NT2/D1 (cell line): ENCODE measurements at regions not wholly inside any gene's neighbourhood (a gene's known extent, or its start where the extent isn't known, plus 50 kb on each side); places are given as distances from the start of the nearest gene placed in this dataset.
"Not testable (repeated sequence)": the region's sequence is repeated elsewhere in the genome, so short reads cannot be mapped to it uniquely, and the experiment has no call there.

Experiments
- DNase-seq: peaks from one replicate; pipeline ENCODE4 v3.0.0-alpha.2; 2011; ENCODE audit warnings: low read depth, low spot score
- H3K27me3 ChIP-seq: 2 replicates; pipeline ENCODE4 v1.6.0; 2011; ENCODE audit warnings: mild to moderate bottlenecking; ENCODE audit not compliant: insufficient read length, insufficient read depth
- H3K36me3 ChIP-seq: 2 replicates; pipeline ENCODE4 v1.6.1; 2011; ENCODE audit warnings: mild to moderate bottlenecking, low read length, mixed read lengths; ENCODE audit not compliant: insufficient read depth, insufficient read length
- H3K4me1 ChIP-seq: 2 replicates; pipeline ENCODE4 v1.5.1; 2011; ENCODE audit not compliant: insufficient read depth, insufficient read length
- H3K4me3 ChIP-seq: 2 replicates; pipeline ENCODE4 v1.5.1; 2011; ENCODE audit warnings: low read depth; ENCODE audit not compliant: insufficient read length
- H3K9ac ChIP-seq: 2 replicates; pipeline ENCODE4 v1.6.0; 2011; ENCODE audit warnings: low read depth; ENCODE audit not compliant: insufficient read length
- H3K9me3 ChIP-seq: 2 replicates; pipeline ENCODE4 v1.5.1; 2011; ENCODE audit warnings: mild to moderate bottlenecking, low read length; ENCODE audit not compliant: insufficient read depth
- SUZ12 ChIP-seq: IDR thresholded peaks from 2 replicates; pipeline ENCODE4 v1.6.1; 2011; ENCODE audit not compliant: insufficient read length, insufficient read depth; ENCODE audit errors: extremely low read depth
- YY1 ChIP-seq: IDR thresholded peaks from 2 replicates; pipeline ENCODE4 v1.6.1; 2011; ENCODE audit not compliant: insufficient read length, insufficient read depth
- ZNF274 ChIP-seq: IDR thresholded peaks from 2 replicates; pipeline ENCODE4 v1.6.1; 2011; ENCODE audit warnings: mild to moderate bottlenecking, low read depth, low read length

DNA sequence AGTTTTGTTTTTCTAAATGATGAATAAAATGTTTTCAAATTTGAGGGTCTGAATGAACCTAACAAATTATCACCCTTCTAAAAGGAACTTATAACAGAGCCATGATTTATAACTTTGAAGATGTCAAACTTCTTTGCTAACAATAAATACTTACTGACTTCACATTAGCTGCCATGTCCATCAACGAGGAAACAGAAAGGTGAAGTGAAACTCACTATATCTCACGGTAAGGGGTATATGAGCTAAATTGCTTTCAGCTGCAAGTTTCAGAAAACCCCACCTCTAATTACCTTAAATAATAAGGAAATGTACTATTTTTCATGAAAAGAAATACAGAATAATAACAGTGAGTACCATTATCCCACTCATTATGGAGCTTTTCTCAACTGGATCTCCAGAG is 350.8 kb upstream of the NT5C1B start:
- DNase-seq: no peak
- no peaks in the 10 kb centered on the region for H3K36me3 ChIP-seq
- H3K4me1 ChIP-seq: no peaks in the 10 kb centered on the region
- H3K9ac ChIP-seq: no peak overlapping the region
- H3K9me3 ChIP-seq: no peaks in the 10 kb centered on the region
- no peak for TF ChIP-seq YY1
- no peak for TF ChIP-seq ZNF274
- TF ChIP-seq SUZ12: no peak
- H3K4me3 ChIP-seq: no peak overlapping the region
- H3K27me3 ChIP-seq: no peaks in the 10 kb centered on the region

DNA sequence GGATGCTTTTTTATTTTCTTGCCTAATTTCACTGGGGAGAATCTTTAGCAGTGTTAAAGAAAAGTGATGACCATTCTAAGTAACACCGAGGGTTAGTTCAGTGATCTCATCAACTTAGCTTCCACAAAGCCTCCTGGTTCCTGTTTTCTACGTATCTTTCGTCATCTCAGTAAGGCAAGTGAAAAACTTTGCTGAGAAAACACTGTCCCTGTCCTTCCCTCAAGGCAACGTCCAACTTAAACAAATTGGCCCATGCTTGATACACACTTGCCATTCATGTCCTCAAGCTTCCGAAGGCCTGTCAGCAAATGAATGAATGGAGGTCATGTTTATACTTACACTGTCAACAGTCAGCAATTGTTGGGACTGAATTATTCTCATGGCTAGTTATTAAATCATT is 350.4 kb upstream of the NT5C1B start:
- not testable (repeated sequence) for DNase-seq, H3K4me3 ChIP-seq, H3K27me3 ChIP-seq, H3K9me3 ChIP-seq, H3K4me1 ChIP-seq, H3K36me3 ChIP-seq, H3K9ac ChIP-seq

DNA sequence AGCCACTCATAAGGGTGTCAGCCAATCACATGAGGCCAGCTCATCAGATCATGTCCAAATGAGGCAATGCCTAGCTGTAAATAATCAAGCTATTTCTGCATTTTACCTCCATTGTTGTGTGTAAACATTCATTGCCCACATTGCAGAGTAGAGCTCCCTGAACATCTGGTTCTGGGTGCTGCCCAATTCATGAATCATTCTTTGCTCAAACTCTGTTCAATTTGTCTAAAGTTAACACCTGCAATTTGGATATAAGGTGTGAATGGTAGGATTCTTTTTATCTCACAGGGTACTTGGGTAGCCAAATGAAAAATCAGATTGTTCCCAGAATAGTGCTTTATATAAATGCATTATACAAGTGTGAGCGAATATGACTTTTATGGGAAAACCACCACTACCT is 345.5 kb upstream of the NT5C1B start:
- Histone ChIP-seq H3K36me3 (no peaks in the 10 kb centered on the region), H3K9me3 (no peaks in the 10 kb centered on the region), H3K27me3 (no peaks in the 10 kb centered on the region), H3K4me3 (no peak overlapping the region), H3K4me1 (no peaks in the 10 kb centered on the region), H3K9ac (no peak overlapping the region)
- TF ChIP-seq SUZ12 (no peak), YY1 (no peak), ZNF274 (no peak)
- no peak for DNase-seq

DNA sequence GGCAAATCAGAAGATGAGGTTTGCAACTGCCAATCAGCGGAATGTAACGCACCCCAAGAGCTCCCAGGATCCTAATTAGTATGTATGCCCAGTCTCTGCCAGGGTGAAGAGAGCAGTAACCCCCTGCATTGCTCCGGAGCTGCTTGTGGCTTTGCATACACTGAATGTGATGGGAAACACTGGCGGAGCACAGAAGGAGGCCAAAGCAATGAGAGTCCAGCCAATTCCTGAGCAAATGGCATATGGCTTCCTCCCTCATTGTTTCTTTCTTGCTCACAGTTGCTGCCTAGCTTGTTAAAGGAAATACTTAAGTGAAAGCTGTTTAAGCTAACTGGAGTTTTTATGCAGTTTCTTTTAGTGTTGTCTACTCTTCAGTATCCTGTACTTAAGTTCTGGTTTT is 343.5 kb upstream of the NT5C1B start:
- Histone ChIP-seq H3K9me3 (no peaks in the 10 kb centered on the region), H3K9ac (no peak overlapping the region), H3K27me3 (no peaks in the 10 kb centered on the region), H3K36me3 (no peaks in the 10 kb centered on the region), H3K4me1 (no peaks in the 10 kb centered on the region), H3K4me3 (no peak overlapping the region)
- TF ChIP-seq ZNF274 (no peak), SUZ12 (no peak), YY1 (no peak)
- no peak for DNase-seq

DNA sequence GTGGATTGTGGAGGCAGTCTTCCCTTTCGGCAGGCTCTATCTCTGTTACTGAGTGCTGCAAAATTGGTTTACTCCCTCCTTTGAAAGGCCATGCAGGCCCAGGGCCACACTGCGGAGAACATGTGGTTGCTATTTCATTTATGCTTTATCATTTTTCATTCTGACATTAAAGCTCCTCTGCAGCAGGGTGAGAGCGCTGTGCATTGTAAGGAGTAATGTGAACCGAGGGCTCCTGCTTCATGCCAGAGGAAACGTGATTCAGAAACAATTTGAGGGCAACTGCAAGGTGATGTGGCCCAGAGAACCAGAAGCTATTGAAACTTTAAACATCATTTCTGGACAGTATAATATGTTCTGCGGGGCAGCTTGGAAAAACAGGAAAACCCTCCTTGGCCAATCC is 341.6 kb upstream of the NT5C1B start:
- no peak for DNase-seq
- TF ChIP-seq SUZ12 (no peak), YY1 (no peak), ZNF274 (no peak)
- Histone ChIP-seq H3K27me3 (no peaks in the 10 kb centered on the region), H3K9me3 (no peaks in the 10 kb centered on the region), H3K9ac (no peak overlapping the region), H3K36me3 (no peaks in the 10 kb centered on the region), H3K4me3 (no peak overlapping the region), H3K4me1 (no peaks in the 10 kb centered on the region)

DNA sequence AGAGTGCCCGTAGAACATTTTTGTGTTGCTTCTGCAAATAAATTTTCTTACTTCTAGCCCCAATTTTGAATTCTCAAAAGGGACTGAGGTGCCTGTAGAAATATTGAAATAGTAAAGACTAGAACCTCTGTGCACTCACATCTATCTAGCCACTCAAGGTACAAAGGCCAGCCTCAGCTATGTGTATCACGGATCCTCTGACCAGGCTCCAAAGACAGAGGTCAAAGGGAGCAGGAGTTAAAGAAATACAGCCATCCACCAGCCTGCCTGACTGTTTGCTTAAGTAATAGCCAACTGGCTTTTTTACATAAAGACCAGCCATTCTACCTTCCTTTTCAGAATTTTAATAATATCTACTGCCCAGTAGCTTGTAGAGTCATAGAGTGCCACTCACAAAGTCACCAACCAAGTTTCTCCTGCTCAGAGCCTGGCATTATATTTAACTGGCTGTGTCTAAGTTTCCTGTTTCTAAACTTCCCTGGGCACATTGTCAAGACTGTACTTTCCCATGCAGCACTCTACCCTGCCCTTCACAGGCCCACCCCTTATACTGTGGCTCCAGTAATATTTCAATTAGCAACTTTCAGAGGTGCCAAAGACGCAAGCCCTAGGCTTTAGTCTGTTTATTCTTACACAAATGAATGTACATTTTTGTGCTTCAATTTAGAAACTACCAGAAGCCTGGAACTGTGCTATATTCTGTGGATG is 338.3 kb upstream of the NT5C1B start:
- TF ChIP-seq YY1 (no peak), SUZ12 (no peak)
- Histone ChIP-seq H3K27me3 (no peaks in the 10 kb centered on the region), H3K4me1 (no peaks in the 10 kb centered on the region), H3K4me3 (no peak overlapping the region), H3K9me3 (no peaks in the 10 kb centered on the region), H3K9ac (no peak overlapping the region), H3K36me3 (no peaks in the 10 kb centered on the region)
- no peak for DNase-seq

DNA sequence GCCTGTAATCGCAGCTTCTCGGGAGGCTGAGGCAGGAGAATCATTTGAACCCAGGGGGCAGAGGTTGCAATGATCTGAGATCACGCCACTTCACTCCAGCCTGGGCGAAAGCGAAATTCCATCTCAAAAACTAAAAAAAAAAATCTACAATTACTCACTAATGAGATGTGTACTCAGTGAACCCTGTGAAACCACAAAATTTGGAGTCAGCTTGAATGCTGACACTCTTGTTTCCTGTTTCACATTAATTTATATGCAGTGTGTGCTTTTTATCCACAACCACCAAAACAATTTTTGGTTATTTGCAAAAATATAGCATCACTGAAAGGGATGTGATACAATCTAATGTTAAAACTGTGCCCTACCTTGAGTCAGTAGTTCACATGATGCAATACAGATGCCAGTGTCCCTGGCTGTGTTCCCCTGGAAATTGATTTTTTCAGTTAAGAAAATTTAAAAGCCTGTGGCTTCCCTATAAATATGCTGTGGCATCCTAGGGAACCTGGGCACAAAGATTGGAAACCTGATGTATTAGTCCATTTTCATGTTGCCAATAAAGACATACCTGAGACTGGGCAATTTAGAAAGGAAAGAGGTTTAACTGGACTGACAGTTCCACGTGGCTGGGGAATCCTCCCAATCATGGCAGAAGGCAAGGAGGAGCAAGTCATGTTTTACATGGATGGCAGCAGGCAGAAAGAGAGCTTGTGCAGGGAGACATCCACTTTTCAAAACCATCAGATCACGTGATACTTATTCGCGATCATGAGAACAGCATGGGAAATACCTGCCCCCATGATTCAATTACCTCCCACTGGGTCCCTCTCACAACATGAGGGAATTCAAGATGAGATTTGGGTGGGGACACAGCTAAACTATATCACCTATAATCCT is 337.5 kb upstream of the NT5C1B start:
- Histone ChIP-seq H3K9me3 (no peaks in the 10 kb centered on the region), H3K4me1 (no peaks in the 10 kb centered on the region), H3K27me3 (no peaks in the 10 kb centered on the region), H3K9ac (no peak overlapping the region), H3K4me3 (no peak overlapping the region), H3K36me3 (no peaks in the 10 kb centered on the region)
- TF ChIP-seq YY1 (no peak), ZNF274 (no peak), SUZ12 (no peak)
- no peak for DNase-seq
